H1 (cell line): ENCODE measurements at regions not wholly inside any gene's neighbourhood (a gene's known extent, or its start where the extent isn't known, plus 50 kb on each side); places are given as distances from the start of the nearest gene placed in this dataset.

ENCODE experiments used
- CTCF ChIA-PET: fragments of 300-600 bp; sonication (Branson Sonifier 250); formaldehyde crosslinking; loops from one replicate; lab custom pipeline; 2021; ENCODE audit not compliant: partially characterized antibody; lab: Charles Lee
- POLR2A ChIA-PET: fragments of 300-600 bp; sonication (Branson Sonifier 250); formaldehyde crosslinking; loops from one replicate; lab custom pipeline; 2021; ENCODE audit warnings: inconsistent platforms; ENCODE audit not compliant: partially characterized antibody; lab: Charles Lee
- DNase-seq, 2 experiments: peaks; one replicate each; pipeline versions ENCODE4 v3.0.0 to v3.0.0-alpha.2; 2010 to 2022; ENCODE audit warnings: low spot score in 2 of 2, low read depth in 1 of 2, mixed read lengths in 1 of 2
- FAIRE-seq: peaks from 2 replicates; lab custom pipeline; 2011; peaks lifted over from hg19 to GRCh38; lab: Jason Lieb, UNC
- H2AFZ ChIP-seq: 2 replicates; pipeline ENCODE4 v1.8.1; 2012; ENCODE audit warnings: low read length, inconsistent platforms
- H2AK5ac ChIP-seq: 2 replicates; pipeline ENCODE4 v1.6.1; 2013; ENCODE audit warnings: low read depth, low read length
- H2BK120ac ChIP-seq: replicated peaks from 2 replicates; pipeline ENCODE3; 2013; ENCODE audit warnings: low read depth, low read length, inconsistent platforms
- H2BK12ac ChIP-seq: 2 replicates; pipeline ENCODE4 v1.6.1; 2013; ENCODE audit warnings: low read depth, low read length
- H2BK15ac ChIP-seq: 2 replicates; pipeline ENCODE4 v1.6.1; 2013; ENCODE audit warnings: low read length
- H2BK20ac ChIP-seq: 2 replicates; pipeline ENCODE4 v1.6.1; 2013; ENCODE audit warnings: low read length
- H2BK5ac ChIP-seq: 2 replicates; pipeline ENCODE4 v1.6.1; 2013; ENCODE audit warnings: low read depth, low read length
- H3K14ac ChIP-seq: 2 replicates; pipeline ENCODE4 v1.6.1; 2013; ENCODE audit warnings: inconsistent platforms; ENCODE audit not compliant: insufficient read length
- H3K18ac ChIP-seq: 2 replicates; pipeline ENCODE4 v1.6.1; 2013; ENCODE audit warnings: low read length; ENCODE audit errors: extremely low read depth
- H3K23ac ChIP-seq: 2 replicates; pipeline ENCODE4 v1.6.1; 2013; ENCODE audit warnings: inconsistent platforms; ENCODE audit not compliant: insufficient read length
- H3K23me2 ChIP-seq: 2 replicates; pipeline ENCODE4 v1.6.1; 2013; ENCODE audit warnings: low read depth, low read length
- H3K27ac ChIP-seq: 2 replicates; pipeline ENCODE4 v1.6.1; 2011; ENCODE audit warnings: low read depth, low read length, inconsistent platforms
- H3K27me3 ChIP-seq, 4 experiments: replicated peaks in 1 of 4; 1 replicate in 1 of 4; 2 replicates in 3 of 4; pipeline versions ENCODE4 v1.6.1 to v1.8.1; 2011 to 2013; ENCODE audit warnings: low read length in 3 of 4, mild to moderate bottlenecking in 3 of 4, inconsistent platforms in 2 of 4, mixed read lengths in 2 of 4, moderate library complexity in 1 of 4; ENCODE audit not compliant: control insufficient read depth in 3 of 4, insufficient read depth in 3 of 4; ENCODE audit errors: extremely low read depth in 1 of 4
- H3K36me3 ChIP-seq, 4 experiments: 2 replicates each; pipeline versions ENCODE4 v1.6.1 to v1.8.1; 2011 to 2013; ENCODE audit warnings: mild to moderate bottlenecking in 4 of 4, low read length in 3 of 4, moderate library complexity in 2 of 4, control low read depth in 1 of 4, inconsistent platforms in 1 of 4; ENCODE audit not compliant: insufficient read depth in 4 of 4, control insufficient read depth in 2 of 4
- H3K4ac ChIP-seq: replicated peaks from 2 replicates; pipeline ENCODE3; 2013; ENCODE audit warnings: low read length, low read depth, mixed read lengths, inconsistent platforms; ENCODE audit not compliant: insufficient read length
- H3K4me1 ChIP-seq, 4 experiments: replicated peaks in 1 of 4; 1 replicate in 1 of 4; 2 replicates in 3 of 4; pipeline versions ENCODE4 v1.6.1 to v1.8.1; 2011 to 2013; ENCODE audit warnings: low read length in 3 of 4, inconsistent platforms in 2 of 4, mixed read lengths in 1 of 4; ENCODE audit not compliant: insufficient read depth in 4 of 4, control insufficient read depth in 3 of 4
- H3K4me2 ChIP-seq, 2 experiments: 2 replicates each; pipeline versions ENCODE4 v1.6.1 to v1.8.1; 2011 to 2013; ENCODE audit warnings: low read depth in 2 of 2, low read length in 2 of 2, control low read depth in 1 of 2, inconsistent platforms in 1 of 2, mild to moderate bottlenecking in 1 of 2; ENCODE audit not compliant: insufficient read depth in 1 of 2
- H3K4me3 ChIP-seq, 4 experiments: fragments of 200-600, 300-600 bp in 1 of 4; sonication (generic), shearing (Covaris generic), sonication (Bioruptor Twin) in 1 of 4; 2 replicates each; pipeline versions ENCODE4 v1.5.1 to v1.8.1; 2011 to 2016; ENCODE audit warnings: low read length in 4 of 4, low read depth in 3 of 4, control low read depth in 2 of 4, inconsistent platforms in 2 of 4, mild to moderate bottlenecking in 2 of 4, mixed read lengths in 1 of 4, moderate library complexity in 1 of 4; ENCODE audit not compliant: insufficient read depth in 2 of 4; ENCODE audit errors: extremely low read depth in 1 of 4
- H3K56ac ChIP-seq: replicated peaks from 2 replicates; pipeline ENCODE3; 2013; ENCODE audit warnings: low read depth, mild to moderate bottlenecking, mixed read lengths, low read length, inconsistent platforms; ENCODE audit not compliant: insufficient read length
- H3K79me1 ChIP-seq: 2 replicates; pipeline ENCODE4 v1.6.1; 2013; ENCODE audit warnings: low read depth, low read length, control low read depth
- H3K79me2 ChIP-seq, 2 experiments: 2 replicates each; pipeline versions ENCODE4 v1.6.1 to v1.8.1; 2012 to 2013; ENCODE audit warnings: low read length in 2 of 2, mild to moderate bottlenecking in 2 of 2, inconsistent platforms in 1 of 2; ENCODE audit not compliant: insufficient read depth in 2 of 2, control insufficient read depth in 1 of 2
- H3K9ac ChIP-seq, 4 experiments: replicated peaks in 1 of 4; 1 replicate in 1 of 4; 2 replicates in 3 of 4; pipeline versions ENCODE4 v1.6.1 to v1.8.1; 2011 to 2013; ENCODE audit warnings: low read depth in 3 of 4, low read length in 3 of 4, control low read depth in 2 of 4, mild to moderate bottlenecking in 2 of 4, moderate library complexity in 2 of 4, inconsistent platforms in 1 of 4; ENCODE audit errors: extremely low read depth in 1 of 4
- H3K9me3 ChIP-seq, 2 experiments: 2 replicates each; pipeline versions ENCODE4 v1.6.1 to v1.8.1; 2012 to 2013; ENCODE audit warnings: mild to moderate bottlenecking in 2 of 2, moderate library complexity in 2 of 2, control low read depth in 1 of 2, inconsistent platforms in 1 of 2, low read depth in 1 of 2, low read length in 1 of 2, mixed read lengths in 1 of 2; ENCODE audit not compliant: insufficient read depth in 2 of 2
- H4K20me1 ChIP-seq, 2 experiments: replicated peaks in 1 of 2; 2 replicates each; pipeline versions ENCODE3 to v1.8.1; 2011 to 2013; ENCODE audit warnings: inconsistent platforms in 2 of 2, low read length in 2 of 2, mild to moderate bottlenecking in 1 of 2; ENCODE audit not compliant: insufficient read depth in 2 of 2, control insufficient read depth in 1 of 2
- H4K5ac ChIP-seq: 2 replicates; pipeline ENCODE4 v1.6.1; 2013; ENCODE audit warnings: low read length, low read depth, mixed read lengths, inconsistent platforms; ENCODE audit not compliant: insufficient read length
- H4K8ac ChIP-seq: 2 replicates; pipeline ENCODE4 v1.8.0; 2013; ENCODE audit warnings: mild to moderate bottlenecking, moderate library complexity, low read length, inconsistent platforms; ENCODE audit not compliant: insufficient read depth; ENCODE audit errors: extremely low read depth
- H4K91ac ChIP-seq: replicated peaks from 2 replicates; pipeline ENCODE3; 2013; ENCODE audit warnings: low read length, mixed read lengths, inconsistent platforms; ENCODE audit not compliant: insufficient read length
- ASH2L ChIP-seq: fragments of 200-600, 300-600 bp; sonication (generic); IDR thresholded peaks from one replicate; pipeline ENCODE4 v1.7.1; 2017; ENCODE audit warnings: low read length
- ATF3 ChIP-seq: IDR thresholded peaks from 2 replicates; pipeline ENCODE4 v1.6.1; 2011; ENCODE audit warnings: low read depth, mild to moderate bottlenecking, low read length; ENCODE audit not compliant: insufficient read depth
- CEBPB ChIP-seq: IDR thresholded peaks from 2 replicates; pipeline ENCODE4 v1.6.1; 2012; ENCODE audit warnings: low read depth, low read length
- CHD2 ChIP-seq: IDR thresholded peaks from 2 replicates; pipeline ENCODE4 v1.6.1; 2012; ENCODE audit warnings: low read length, improper control_type of control experiment
- EP300 ChIP-seq, 2 experiments: IDR thresholded peaks; 1 replicate in 1 of 2; 2 replicates in 1 of 2; pipeline ENCODE4 v1.6.1; 2011 to 2012; ENCODE audit warnings: low read depth in 2 of 2, low read length in 2 of 2, mild to moderate bottlenecking in 2 of 2, borderline replicate concordance in 1 of 2, inconsistent platforms in 1 of 2, moderate library complexity in 1 of 2
- FOSL1 ChIP-seq: IDR thresholded peaks from 2 replicates; pipeline ENCODE4 v1.6.1; 2011; ENCODE audit warnings: mild to moderate bottlenecking, low read depth, low read length, moderate library complexity; ENCODE audit not compliant: insufficient read depth
- JUND ChIP-seq: IDR thresholded peaks from 2 replicates; pipeline ENCODE4 v1.6.1; 2011; ENCODE audit warnings: mild to moderate bottlenecking, improper control_type of control experiment, low read length
- KDM1A ChIP-seq: fragments of 200-600, 300-600 bp; sonication (generic); IDR thresholded peaks from 2 replicates; pipeline ENCODE4 v1.7.1; 2016; ENCODE audit warnings: mild to moderate bottlenecking, low read length, borderline replicate concordance
- NANOG ChIP-seq: IDR thresholded peaks from 2 replicates; pipeline ENCODE4 v1.6.1; 2011; ENCODE audit warnings: low read length, low read depth, mild to moderate bottlenecking, inconsistent platforms; ENCODE audit not compliant: insufficient read depth, poor library complexity, severe bottlenecking
- POLR2AphosphoS5 ChIP-seq: IDR thresholded peaks from 2 replicates; pipeline ENCODE4 v1.6.1; 2011; ENCODE audit warnings: low read depth, low read length
- RFX5 ChIP-seq: IDR thresholded peaks from 2 replicates; pipeline ENCODE4 v1.6.1; 2011; ENCODE audit warnings: low read depth, low read length, improper control_type of control experiment, borderline replicate concordance
- SRF ChIP-seq: IDR thresholded peaks from 2 replicates; pipeline ENCODE4 v1.6.1; 2011; ENCODE audit warnings: mild to moderate bottlenecking, low read depth, low read length, moderate library complexity
- SUZ12 ChIP-seq: fragments of 200-600 bp; sonication (generic); IDR thresholded peaks from 2 replicates; pipeline ENCODE4 v1.6.1; 2012; ENCODE audit warnings: mild to moderate bottlenecking, inconsistent platforms, low read length, moderate library complexity, mixed read lengths
- USF2 ChIP-seq: IDR thresholded peaks from 2 replicates; pipeline ENCODE4 v1.6.1; 2011; ENCODE audit warnings: low read length, improper control_type of control experiment
- WGBS, 2 experiments: shearing (Covaris generic) in 1 of 2; methylation state at CpG; one replicate each; pipeline versions ENCODE4 v1.1.6 to v1.1.7; 2013 to 2015; ENCODE audit warnings: low lambda C conversion rate in 2 of 2, mixed read lengths in 2 of 2, inconsistent platforms in 1 of 2, low coverage in 1 of 2, missing lambda C conversion rate in 1 of 2; ENCODE audit not compliant: insufficient replicate concordance in 2 of 2, insufficient coverage in 1 of 2, insufficient read length in 1 of 2; ENCODE audit errors: extremely low coverage in 1 of 2, missing lambda C conversion rate in 1 of 2; 5-methylcytosine and 5-hydroxymethylcytosine counted together

GRCh38 chr11:15675683-15676082 lies 561.0 kb downstream of the INSC start:
- CTCF ChIA-PET = no interaction called here
- H2BK5ac ChIP-seq = no peak overlapping the region
- DNase-seq (no peak), FAIRE-seq (no peak)
- no peak overlapping the region for H3K4me3 ChIP-seq
- no peaks in the 10 kb centered on the region; a peak in 1 of 7 replicates for H3K4me1 ChIP-seq
- no peak overlapping the region for H3K14ac ChIP-seq
- H3K23ac ChIP-seq = no peak overlapping the region
- H3K27ac ChIP-seq = no peak overlapping the region
- H3K79me1 ChIP-seq = no peaks in the 10 kb centered on the region
- H2BK20ac ChIP-seq = no peak overlapping the region
- H2AFZ ChIP-seq = no peak overlapping the region
- H2AK5ac ChIP-seq = no peak overlapping the region
- no peak overlapping the region for H3K4me2 ChIP-seq
- no peaks in the 10 kb centered on the region; the same call in 1 of the 2 replicates for H3K23me2 ChIP-seq
- H4K91ac ChIP-seq = no peak overlapping the region
- no peaks in the 10 kb centered on the region for H3K27me3 ChIP-seq
- H3K9ac ChIP-seq = no peak overlapping the region
- no peak overlapping the region for H4K5ac ChIP-seq
- H2BK120ac ChIP-seq = no peak overlapping the region
- no peak overlapping the region for H4K8ac ChIP-seq
- H3K36me3 ChIP-seq = no peaks in the 10 kb centered on the region
- no peak overlapping the region for H2BK15ac ChIP-seq
- POLR2A ChIA-PET = no interaction called here
- H3K9me3 ChIP-seq = peaks cover 0 to 5% of the 10 kb centered on the region in 2 experiments; a peak in 2 of 4 replicates
- H3K18ac ChIP-seq = no peak overlapping the region
- H2BK12ac ChIP-seq = no peak overlapping the region
- 96% methylated on average over 1 of the region's 1 CpG; no CpG with 5 or more reads in 1 of the 2 experiments for WGBS, 2 experiments
- no peaks in the 10 kb centered on the region for H3K79me2 ChIP-seq
- H4K20me1 ChIP-seq = no peaks in the 10 kb centered on the region
- H3K56ac ChIP-seq = no peak overlapping the region
- no peak overlapping the region for H3K4ac ChIP-seq
- TF ChIP-seq POLR2AphosphoS5 (no peak), USF2 (no peak), ATF3 (no peak), FOSL1 (no peak), NANOG (no peak), EP300 (IDR thresholded peaks at IDR 0.05; ENCODE audit: borderline replicate concordance in 1 of 2, low read depth in 2 of 2, low read length in 2 of 2) (no peak), JUND (no peak), RFX5 (no peak), ASH2L (no peak), SRF (no peak), CHD2 (no peak), CEBPB (no peak), KDM1A (no peak), SUZ12 (no peak)
